ENCODE measurements at regions not wholly inside any gene's neighbourhood (a gene's known extent, or its start where the extent isn't known, plus 50 kb on each side); places are given as distances from the start of the nearest gene placed in this dataset.

DNA sequence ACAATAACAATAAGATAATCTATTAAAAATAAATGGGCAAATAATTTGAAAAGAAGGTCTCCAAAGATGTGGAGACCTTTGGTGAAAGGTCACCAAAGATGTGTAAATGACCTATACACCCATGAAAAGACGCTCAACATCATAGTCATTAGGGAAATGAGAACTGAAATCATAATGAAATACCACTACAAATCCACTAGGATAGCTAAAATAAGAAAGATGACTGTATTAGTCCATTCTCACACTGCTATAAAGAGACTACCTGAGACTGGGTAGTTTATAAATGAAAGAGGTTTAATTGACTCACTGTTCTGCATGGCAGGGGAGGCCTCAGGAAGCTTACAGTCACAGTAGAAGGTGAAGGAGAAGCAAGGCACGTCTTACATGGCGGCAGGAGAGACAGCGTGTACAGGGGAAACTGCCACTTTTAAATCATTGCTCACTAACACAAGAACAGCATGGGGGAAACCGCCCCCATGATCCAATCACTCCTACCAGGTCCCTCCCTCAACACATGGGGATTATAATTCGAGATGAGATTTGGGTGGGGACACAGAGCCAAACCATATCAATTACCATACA lies 339.6 kb downstream of the ENC1 start:
- DNase-seq (ENCODE audit: low spot score), result no peak
- TF ChIP-seq, protein P1, sequence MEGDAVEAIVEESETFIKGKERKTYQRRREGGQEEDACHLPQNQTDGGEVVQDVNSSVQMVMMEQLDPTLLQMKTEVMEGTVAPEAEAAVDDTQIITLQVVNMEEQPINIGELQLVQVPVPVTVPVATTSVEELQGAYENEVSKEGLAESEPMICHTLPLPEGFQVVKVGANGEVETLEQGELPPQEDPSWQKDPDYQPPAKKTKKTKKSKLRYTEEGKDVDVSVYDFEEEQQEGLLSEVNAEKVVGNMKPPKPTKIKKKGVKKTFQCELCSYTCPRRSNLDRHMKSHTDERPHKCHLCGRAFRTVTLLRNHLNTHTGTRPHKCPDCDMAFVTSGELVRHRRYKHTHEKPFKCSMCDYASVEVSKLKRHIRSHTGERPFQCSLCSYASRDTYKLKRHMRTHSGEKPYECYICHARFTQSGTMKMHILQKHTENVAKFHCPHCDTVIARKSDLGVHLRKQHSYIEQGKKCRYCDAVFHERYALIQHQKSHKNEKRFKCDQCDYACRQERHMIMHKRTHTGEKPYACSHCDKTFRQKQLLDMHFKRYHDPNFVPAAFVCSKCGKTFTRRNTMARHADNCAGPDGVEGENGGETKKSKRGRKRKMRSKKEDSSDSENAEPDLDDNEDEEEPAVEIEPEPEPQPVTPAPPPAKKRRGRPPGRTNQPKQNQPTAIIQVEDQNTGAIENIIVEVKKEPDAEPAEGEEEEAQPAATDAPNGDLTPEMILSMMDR (IDR thresholded peaks at IDR 0.05; ENCODE audit: extremely low read depth, missing control alignments), result no peak

DNA sequence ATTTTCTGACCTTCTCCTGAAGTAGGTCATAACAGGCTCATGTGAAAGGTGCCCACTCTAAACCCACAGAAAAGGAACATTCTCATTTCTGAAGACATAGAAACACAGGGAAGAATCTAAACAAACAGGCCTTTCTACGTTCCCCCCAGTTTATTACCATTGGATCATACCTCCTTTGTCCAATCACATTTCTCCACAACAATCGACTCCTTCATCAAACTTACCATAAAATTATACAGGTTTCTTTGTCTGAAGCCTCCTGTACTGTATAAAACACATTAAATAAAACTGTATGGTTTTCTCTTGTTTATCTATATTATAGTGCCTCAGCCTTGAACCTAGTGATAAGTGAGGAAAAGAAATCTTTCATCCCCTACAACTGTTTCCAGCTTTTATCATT lies 340.7 kb downstream of the ENC1 start:
- DNase-seq (ENCODE audit: low spot score), result no peak
- TF ChIP-seq, protein P1 (IDR thresholded peaks at IDR 0.05; ENCODE audit: extremely low read depth, missing control alignments), result no peak

DNA sequence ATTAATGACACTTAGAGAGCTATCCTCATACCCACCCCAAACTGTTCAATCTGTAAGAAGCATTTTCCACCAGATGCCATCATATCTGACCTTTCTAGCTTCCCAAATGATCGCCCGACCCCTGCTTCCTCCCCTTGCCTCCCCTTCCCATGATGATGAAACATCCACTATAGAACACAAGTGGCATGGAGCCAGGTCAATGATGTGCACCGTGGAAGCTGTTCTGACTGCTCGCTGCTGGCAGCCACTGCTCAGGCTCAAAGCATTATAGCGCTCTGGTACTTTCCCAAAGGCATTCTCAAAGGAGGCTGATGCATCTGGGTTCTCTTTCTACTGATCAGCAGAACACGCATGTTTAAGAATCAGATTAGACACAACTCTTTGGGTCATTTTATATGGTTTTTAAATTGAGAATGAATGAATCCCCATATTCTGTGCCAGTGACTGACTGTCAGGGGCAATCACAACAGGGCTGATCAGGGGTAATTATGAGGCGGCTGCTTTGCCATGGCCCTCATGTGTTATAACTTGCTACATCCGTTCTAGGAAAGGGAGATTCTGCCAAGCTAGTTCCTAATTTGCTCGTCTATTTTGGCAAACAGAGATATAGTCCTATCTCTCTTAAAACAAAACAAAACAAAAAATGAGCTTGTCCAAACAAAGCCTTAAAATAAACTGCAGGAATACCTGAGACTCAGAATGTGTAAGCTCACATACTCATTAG lies 343.7 kb downstream of the ENC1 start:
- DNase-seq (ENCODE audit: low spot score), result no peak
- TF ChIP-seq, protein P1 (IDR thresholded peaks at IDR 0.05; ENCODE audit: extremely low read depth, missing control alignments), result no peak

DNA sequence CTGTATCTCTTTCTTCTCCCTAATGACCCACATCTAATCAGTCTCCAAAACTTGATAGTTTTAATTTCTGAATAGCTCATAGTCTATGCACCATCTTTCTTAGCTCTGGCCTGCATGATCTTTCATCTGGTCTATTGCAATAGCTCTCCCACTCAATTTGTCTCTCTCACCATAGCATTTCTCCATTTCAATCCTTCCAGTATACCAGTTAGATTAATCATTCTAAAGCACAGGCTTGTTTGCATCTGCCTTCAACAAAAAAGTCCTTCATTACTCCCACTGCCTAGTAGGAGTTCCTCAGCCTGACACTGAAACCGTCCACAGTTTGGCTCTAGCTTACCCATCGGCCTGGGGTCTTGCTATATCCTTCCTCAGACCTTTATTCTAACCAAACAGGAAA lies 344.9 kb downstream of the ENC1 start:
- no peak for DNase-seq (ENCODE audit: low spot score)
- TF ChIP-seq, protein P1 (IDR thresholded peaks at IDR 0.05; ENCODE audit: extremely low read depth, missing control alignments), result no peak

DNA sequence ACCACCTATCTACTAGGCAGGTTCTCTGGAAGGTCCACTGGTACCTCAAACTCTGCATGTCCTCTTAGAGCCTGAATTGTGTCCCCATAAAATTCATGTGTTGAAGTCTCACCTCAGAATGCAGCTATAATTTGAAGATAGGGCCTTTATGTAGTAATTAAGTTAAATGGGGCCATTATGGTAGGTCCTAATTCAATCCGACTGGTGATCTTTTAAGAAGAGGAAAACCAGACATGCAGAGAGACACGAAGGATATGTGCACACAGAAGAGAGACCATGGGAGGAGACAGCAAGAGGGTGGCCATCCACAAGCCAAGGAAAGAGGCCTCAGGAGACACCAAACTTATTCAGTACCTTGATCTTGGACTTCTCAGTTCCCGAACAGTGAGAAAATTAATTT lies 345.4 kb downstream of the ENC1 start:
- TF ChIP-seq, protein P1 (IDR thresholded peaks at IDR 0.05; ENCODE audit: extremely low read depth, missing control alignments), result no peak
- no peak for DNase-seq (ENCODE audit: low spot score)

DNA sequence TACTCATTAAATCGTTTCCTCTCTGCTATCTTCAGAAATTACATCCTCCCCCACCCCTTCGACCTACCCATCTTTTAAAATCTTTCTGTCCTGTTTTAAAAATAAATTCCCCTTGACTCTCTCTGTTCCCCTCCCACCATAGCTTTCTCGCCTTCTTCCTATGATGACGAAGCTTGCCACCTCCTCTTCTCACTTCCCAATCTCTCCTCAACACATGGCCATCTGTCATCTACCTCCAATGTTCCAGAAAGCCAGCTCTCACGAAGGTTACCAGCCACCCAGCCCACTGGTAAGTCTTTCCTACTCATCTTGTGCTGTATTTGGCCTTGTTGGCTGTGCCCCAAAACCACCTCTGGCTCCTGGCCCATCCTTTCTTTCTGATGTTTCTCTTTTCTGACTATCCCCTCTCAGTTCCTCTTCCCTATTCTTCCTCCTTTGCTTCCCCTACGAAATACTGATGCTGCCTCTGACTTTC lies 346.3 kb downstream of the ENC1 start:
- TF ChIP-seq, protein P1 (IDR thresholded peaks at IDR 0.05; ENCODE audit: extremely low read depth, missing control alignments), result no peak
- peak; percentile 3 for DNase-seq (ENCODE audit: low spot score)

DNA sequence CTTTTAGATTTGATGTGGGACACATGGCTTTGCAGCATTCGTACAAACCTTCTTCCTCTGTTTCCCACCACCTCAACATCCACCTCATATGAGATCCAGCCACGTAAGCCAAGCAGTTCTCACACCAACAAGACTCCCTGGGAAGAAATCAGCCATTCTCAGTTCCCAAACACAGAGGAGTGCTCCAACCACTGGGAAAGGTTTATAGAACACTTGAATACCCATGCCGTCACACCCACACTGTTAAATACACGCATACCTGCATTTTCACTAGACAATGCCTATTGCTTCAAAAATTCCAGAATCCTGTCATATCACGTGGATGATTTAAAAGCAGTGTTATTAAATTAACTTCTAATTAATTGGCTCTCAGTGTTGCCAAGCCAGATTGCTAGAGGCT lies 347.3 kb downstream of the ENC1 start:
- DNase-seq (ENCODE audit: low spot score), result no peak
- TF ChIP-seq, protein P1 (IDR thresholded peaks at IDR 0.05; ENCODE audit: extremely low read depth, missing control alignments), result no peak

Data from GM20000 (cell line).